NB4 (cell line): ENCODE measurements at regions not wholly inside any gene's neighbourhood (a gene's known extent, or its start where the extent isn't known, plus 50 kb on each side); places are given as distances from the start of the nearest gene placed in this dataset.

ENCODE experiments used
- CTCF ChIP-seq: IDR thresholded peaks from one replicate; pipeline ENCODE4 v1.5.1; 2012; ENCODE audit warnings: low read depth, low read length
- MAX ChIP-seq: IDR thresholded peaks from 2 replicates; pipeline ENCODE4 v1.6.1; 2011; ENCODE audit warnings: low read depth, low read length
- MYC ChIP-seq: IDR thresholded peaks from 2 replicates; pipeline ENCODE4 v1.6.1; 2011; ENCODE audit warnings: low read depth, low read length
- POLR2A ChIP-seq: IDR thresholded peaks from 2 replicates; pipeline ENCODE4 v1.6.1; 2011; ENCODE audit warnings: mild to moderate bottlenecking; ENCODE audit not compliant: insufficient read length; ENCODE audit errors: extremely low read depth

GRCh38 chr3:102224171-102224570, 210.6 kb upstream of the ZPLD1 start:
- TF ChIP-seq POLR2A, result no peak
- TF ChIP-seq CTCF, result no peak
- no peak for TF ChIP-seq MAX
- no peak for TF ChIP-seq MYC
